ENCODE measurements at regions not wholly inside any gene's neighbourhood (a gene's known extent, or its start where the extent isn't known, plus 50 kb on each side); places are given as distances from the start of the nearest gene placed in this dataset.
A peak's percentile ranks its signal among the peaks of the same experiment; 100 is the strongest.

GRCh38 chr5:147085409-147085808 is 149.4 kb upstream of the STK32A start:
- ATAC-seq: no peak
- no peak for TF ChIP-seq ZC3H10 (CRISPR knock-in tag; IDR thresholded peaks at IDR 0.05)
- TF ChIP-seq ZFP3 (CRISPR knock-in tag; IDR thresholded peaks at IDR 0.05): no peak
- no peak for TF ChIP-seq RARB (CRISPR knock-in tag; IDR thresholded peaks at IDR 0.05)
- no peak for TF ChIP-seq CSDC2 (CRISPR knock-in tag; IDR thresholded peaks at IDR 0.05)
- TF ChIP-seq ESRRG (CRISPR knock-in tag; IDR thresholded peaks at IDR 0.05): no peak
- no peak for TF ChIP-seq ZNF70 (CRISPR knock-in tag; IDR thresholded peaks at IDR 0.05)
- no peak for TF ChIP-seq CSRNP3 (CRISPR knock-in tag; IDR thresholded peaks at IDR 0.05)
- TF ChIP-seq BACH2 (CRISPR knock-in tag; IDR thresholded peaks at IDR 0.05; ENCODE audit: borderline replicate concordance): no peak
- no peak for TF ChIP-seq ZFP30 (CRISPR knock-in tag; IDR thresholded peaks at IDR 0.05)
- TF ChIP-seq SNAI2 (CRISPR knock-in tag; IDR thresholded peaks at IDR 0.05): no peak
- no peak for TF ChIP-seq ZNF8 (CRISPR knock-in tag; IDR thresholded peaks at IDR 0.05)
- TF ChIP-seq CREB5 (CRISPR knock-in tag; IDR thresholded peaks at IDR 0.05; ENCODE audit: low read depth): no peak
- TF ChIP-seq GLIS3 (CRISPR knock-in tag; IDR thresholded peaks at IDR 0.05): no peak
- no peak for TF ChIP-seq PPARA (CRISPR knock-in tag; IDR thresholded peaks at IDR 0.05; ENCODE audit: borderline replicate concordance)
- no peak for TF ChIP-seq OSR1 (CRISPR knock-in tag; IDR thresholded peaks at IDR 0.05)
- no peak for TF ChIP-seq ISL1 (CRISPR knock-in tag; IDR thresholded peaks at IDR 0.05)
- TF ChIP-seq ARNTL (CRISPR knock-in tag; IDR thresholded peaks at IDR 0.05; ENCODE audit: borderline replicate concordance, low read depth): no peak
- TF ChIP-seq, protein P1, sequence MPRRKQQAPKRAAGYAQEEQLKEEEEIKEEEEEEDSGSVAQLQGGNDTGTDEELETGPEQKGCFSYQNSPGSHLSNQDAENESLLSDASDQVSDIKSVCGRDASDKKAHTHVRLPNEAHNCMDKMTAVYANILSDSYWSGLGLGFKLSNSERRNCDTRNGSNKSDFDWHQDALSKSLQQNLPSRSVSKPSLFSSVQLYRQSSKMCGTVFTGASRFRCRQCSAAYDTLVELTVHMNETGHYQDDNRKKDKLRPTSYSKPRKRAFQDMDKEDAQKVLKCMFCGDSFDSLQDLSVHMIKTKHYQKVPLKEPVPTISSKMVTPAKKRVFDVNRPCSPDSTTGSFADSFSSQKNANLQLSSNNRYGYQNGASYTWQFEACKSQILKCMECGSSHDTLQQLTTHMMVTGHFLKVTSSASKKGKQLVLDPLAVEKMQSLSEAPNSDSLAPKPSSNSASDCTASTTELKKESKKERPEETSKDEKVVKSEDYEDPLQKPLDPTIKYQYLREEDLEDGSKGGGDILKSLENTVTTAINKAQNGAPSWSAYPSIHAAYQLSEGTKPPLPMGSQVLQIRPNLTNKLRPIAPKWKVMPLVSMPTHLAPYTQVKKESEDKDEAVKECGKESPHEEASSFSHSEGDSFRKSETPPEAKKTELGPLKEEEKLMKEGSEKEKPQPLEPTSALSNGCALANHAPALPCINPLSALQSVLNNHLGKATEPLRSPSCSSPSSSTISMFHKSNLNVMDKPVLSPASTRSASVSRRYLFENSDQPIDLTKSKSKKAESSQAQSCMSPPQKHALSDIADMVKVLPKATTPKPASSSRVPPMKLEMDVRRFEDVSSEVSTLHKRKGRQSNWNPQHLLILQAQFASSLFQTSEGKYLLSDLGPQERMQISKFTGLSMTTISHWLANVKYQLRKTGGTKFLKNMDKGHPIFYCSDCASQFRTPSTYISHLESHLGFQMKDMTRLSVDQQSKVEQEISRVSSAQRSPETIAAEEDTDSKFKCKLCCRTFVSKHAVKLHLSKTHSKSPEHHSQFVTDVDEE (CRISPR knock-in tag; IDR thresholded peaks at IDR 0.05): no peak
- no peak for TF ChIP-seq PATZ1 (CRISPR knock-in tag; IDR thresholded peaks at IDR 0.05; ENCODE audit: borderline replicate concordance)
- TF ChIP-seq, protein P2, sequence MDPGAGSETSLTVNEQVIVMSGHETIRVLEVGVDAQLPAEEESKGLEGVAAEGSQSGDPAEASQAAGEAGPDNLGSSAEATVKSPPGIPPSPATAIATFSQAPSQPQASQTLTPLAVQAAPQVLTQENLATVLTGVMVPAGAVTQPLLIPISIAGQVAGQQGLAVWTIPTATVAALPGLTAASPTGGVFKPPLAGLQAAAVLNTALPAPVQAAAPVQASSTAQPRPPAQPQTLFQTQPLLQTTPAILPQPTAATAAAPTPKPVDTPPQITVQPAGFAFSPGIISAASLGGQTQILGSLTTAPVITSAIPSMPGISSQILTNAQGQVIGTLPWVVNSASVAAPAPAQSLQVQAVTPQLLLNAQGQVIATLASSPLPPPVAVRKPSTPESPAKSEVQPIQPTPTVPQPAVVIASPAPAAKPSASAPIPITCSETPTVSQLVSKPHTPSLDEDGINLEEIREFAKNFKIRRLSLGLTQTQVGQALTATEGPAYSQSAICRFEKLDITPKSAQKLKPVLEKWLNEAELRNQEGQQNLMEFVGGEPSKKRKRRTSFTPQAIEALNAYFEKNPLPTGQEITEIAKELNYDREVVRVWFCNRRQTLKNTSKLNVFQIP (CRISPR knock-in tag; IDR thresholded peaks at IDR 0.05; ENCODE audit: borderline replicate concordance, low read depth): no peak

GRCh38 chr5:147092044-147092443 is 142.8 kb upstream of the STK32A start:
- TF ChIP-seq ARNTL (CRISPR knock-in tag; IDR thresholded peaks at IDR 0.05; ENCODE audit: borderline replicate concordance, low read depth) (no peak), RARB (CRISPR knock-in tag; IDR thresholded peaks at IDR 0.05) (no peak), PATZ1 (CRISPR knock-in tag; IDR thresholded peaks at IDR 0.05; ENCODE audit: borderline replicate concordance) (no peak)
- no peak for ATAC-seq

DNA sequence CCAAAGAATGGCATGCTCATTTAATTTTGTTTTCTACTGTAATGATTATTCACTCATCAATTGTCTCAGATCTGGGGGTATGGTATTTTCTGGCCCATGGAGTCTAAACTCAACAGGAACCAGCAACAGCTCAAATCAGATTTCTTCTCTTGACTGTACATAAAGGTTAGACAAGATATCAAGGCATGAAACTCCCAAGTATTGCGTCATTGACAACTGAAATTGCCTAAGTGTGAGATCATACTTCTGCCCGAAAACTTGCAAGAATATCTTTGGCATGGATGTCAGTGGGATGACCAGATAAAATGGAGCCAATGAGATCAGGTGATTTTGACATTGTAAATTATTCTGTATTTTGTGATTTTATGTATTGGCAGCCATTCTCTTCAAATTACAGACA is 141.7 kb upstream of the STK32A start:
- ATAC-seq: no peak
- no peak for TF ChIP-seq RARB (CRISPR knock-in tag; IDR thresholded peaks at IDR 0.05)
- TF ChIP-seq SNAI2 (CRISPR knock-in tag; IDR thresholded peaks at IDR 0.05): peak; percentile 55; the same call in 1 of the 2 replicates
- TF ChIP-seq ISL1 (CRISPR knock-in tag; IDR thresholded peaks at IDR 0.05): peak; percentile 53; the same call in 1 of the 2 replicates
- TF ChIP-seq ZFP3 (CRISPR knock-in tag; IDR thresholded peaks at IDR 0.05): peak; percentile 30; the same call in 1 of the 2 replicates

All from SK-N-SH treated with all-trans-retinoic acid at 6 μM for 48 hours (cell line).